ENCODE measurements at regions not wholly inside any gene's neighbourhood (a gene's known extent, or its start where the extent isn't known, plus 50 kb on each side); places are given as distances from the start of the nearest gene placed in this dataset.

GRCh38 chr9:106307670-106308069, 555.3 kb upstream of the ZNF462 start:
- H3K27me3 ChIP-seq: no peaks in the 10 kb centered on the region
- no peak for DNase-seq (ENCODE audit: low spot score)
- no peak for TF ChIP-seq CTCF (IDR thresholded peaks at IDR 0.05)
- no peaks in the 10 kb centered on the region for H3K36me3 ChIP-seq
- H3K4me3 ChIP-seq: no peak overlapping the region
- no peak overlapping the region for H3K27ac ChIP-seq
- H3K4me1 ChIP-seq: peaks cover 0 to 7% of the 10 kb centered on the region in 2 donors
- H3K9me3 ChIP-seq: no peaks in the 10 kb centered on the region

GRCh38 chr9:106309925-106310324, 553.0 kb upstream of the ZNF462 start:
- H3K36me3 ChIP-seq: no peaks in the 10 kb centered on the region
- peaks cover 0 to 7% of the 10 kb centered on the region in 2 donors for H3K4me1 ChIP-seq
- no peak for DNase-seq (ENCODE audit: low spot score)
- no peaks in the 10 kb centered on the region for H3K27me3 ChIP-seq
- H3K9me3 ChIP-seq: no peaks in the 10 kb centered on the region
- no peak overlapping the region for H3K27ac ChIP-seq
- no peak for TF ChIP-seq CTCF (IDR thresholded peaks at IDR 0.05)
- no peak overlapping the region for H3K4me3 ChIP-seq

GRCh38 chr9:106310782-106311181, 552.2 kb upstream of the ZNF462 start:
- Histone ChIP-seq H3K4me1 (peaks cover 0 to 3% of the 10 kb centered on the region in 2 donors), H3K36me3 (no peaks in the 10 kb centered on the region), H3K9me3 (no peaks in the 10 kb centered on the region), H3K27me3 (no peaks in the 10 kb centered on the region), H3K27ac (no peak overlapping the region), H3K4me3 (no peak overlapping the region)
- DNase-seq (ENCODE audit: low spot score): no peak
- no peak for TF ChIP-seq CTCF (IDR thresholded peaks at IDR 0.05)

- Histone ChIP-seq H3K4me3 (no peak overlapping the region), H3K4me1 (no peaks in the 10 kb centered on the region), H3K36me3 (no peaks in the 10 kb centered on the region), H3K27ac (no peak overlapping the region), H3K9me3 (no peaks in the 10 kb centered on the region), H3K27me3 (no peaks in the 10 kb centered on the region)
- TF ChIP-seq CTCF (IDR thresholded peaks at IDR 0.05): no peak
- no peak for DNase-seq (ENCODE audit: low spot score)
Observed at GRCh38 chr9:106312906-106313305, 550.1 kb upstream of the ZNF462 start.

- DNase-seq (ENCODE audit: low spot score): no peak
- no peak for TF ChIP-seq CTCF (IDR thresholded peaks at IDR 0.05)
- Histone ChIP-seq H3K27me3 (no peaks in the 10 kb centered on the region), H3K27ac (no peak overlapping the region), H3K4me3 (no peak overlapping the region), H3K9me3 (no peaks in the 10 kb centered on the region), H3K36me3 (no peaks in the 10 kb centered on the region), H3K4me1 (no peaks in the 10 kb centered on the region)
Observed at GRCh38 chr9:106314476-106314875, 548.5 kb upstream of the ZNF462 start.

GRCh38 chr9:106321394-106322180, 541.4 kb upstream of the ZNF462 start:
- H3K36me3 ChIP-seq: no peaks in the 10 kb centered on the region
- no peaks in the 10 kb centered on the region for H3K9me3 ChIP-seq
- no peaks in the 10 kb centered on the region for H3K4me1 ChIP-seq
- TF ChIP-seq CTCF (IDR thresholded peaks at IDR 0.05): no peak
- no peaks in the 10 kb centered on the region for H3K27me3 ChIP-seq
- H3K4me3 ChIP-seq: no peak overlapping the region
- DNase-seq (ENCODE audit: low spot score): no peak
- H3K27ac ChIP-seq: no peak overlapping the region

All from right atrium auricular region (tissue), 2 donors.